Subcutaneous abdominal adipose tissue (tissue), 5 donors: ENCODE measurements at regions not wholly inside any gene's neighbourhood (a gene's known extent, or its start where the extent isn't known, plus 50 kb on each side); places are given as distances from the start of the nearest gene placed in this dataset.

ENCODE experiments used
- H3K27ac ChIP-seq: one replicate; pipeline ENCODE4 v1.7.0; 2013; ENCODE audit warnings: low read depth, mild to moderate bottlenecking, inconsistent platforms, low read length, moderate library complexity
- H3K27me3 ChIP-seq, 5 donors: one replicate each; pipeline ENCODE4 v1.7.0; 2013; ENCODE audit warnings: low read length in 5 of 5, inconsistent platforms in 1 of 5; ENCODE audit not compliant: control insufficient read depth in 5 of 5, insufficient read depth in 4 of 5
- H3K36me3 ChIP-seq, 5 donors: one replicate each; pipeline ENCODE4 v1.7.0; 2013; ENCODE audit warnings: low read length in 5 of 5; ENCODE audit not compliant: control insufficient read depth in 5 of 5, insufficient read depth in 5 of 5
- H3K4me1 ChIP-seq, 5 donors: one replicate each; pipeline ENCODE4 v1.7.0; 2013; ENCODE audit warnings: low read length in 5 of 5, mild to moderate bottlenecking in 3 of 5, moderate library complexity in 1 of 5; ENCODE audit not compliant: control insufficient read depth in 5 of 5, insufficient read depth in 5 of 5
- H3K4me3 ChIP-seq, 5 donors: one replicate each; pipeline ENCODE4 v1.7.0; 2013; ENCODE audit warnings: low read length in 5 of 5, low read depth in 1 of 5
- H3K9ac ChIP-seq, 5 donors: one replicate each; pipeline ENCODE4 v1.7.0; 2013; ENCODE audit warnings: low read length in 5 of 5, mild to moderate bottlenecking in 4 of 5, moderate library complexity in 3 of 5
- H3K9me3 ChIP-seq, 5 donors: one replicate each; pipeline ENCODE4 v1.7.0; 2013; ENCODE audit warnings: low read length in 5 of 5; ENCODE audit not compliant: control insufficient read depth in 5 of 5
- donor health status: healthy.
- donor health status: healthy.
- donor health status: healthy.
- donor health status: healthy.
- donor health status: healthy.

DNA sequence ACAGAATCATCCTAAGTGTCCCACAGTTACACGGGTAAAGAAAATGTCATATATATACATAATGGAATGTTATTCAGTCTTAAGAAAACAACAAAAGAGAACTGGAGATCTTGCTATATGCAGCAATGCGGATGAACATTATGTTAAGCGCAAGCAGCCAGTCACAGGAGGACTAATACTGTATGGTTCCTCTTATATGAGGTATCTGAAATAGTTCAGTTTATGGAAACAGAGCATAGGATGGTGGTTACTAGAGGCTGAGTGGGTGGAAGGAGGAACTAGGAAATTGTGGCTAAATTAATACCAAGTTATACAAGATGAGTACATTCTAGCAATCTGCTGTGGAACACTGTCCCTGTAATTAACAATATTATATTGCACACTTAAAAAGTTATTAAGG, 834.3 kb downstream of the KCNT2 start:
- Histone ChIP-seq H3K27me3 (no peaks in the 10 kb centered on the region), H3K36me3 (no peaks in the 10 kb centered on the region), H3K4me1 (no peaks in the 10 kb centered on the region), H3K9ac (no peak overlapping the region), H3K27ac (no peak overlapping the region), H3K9me3 (no peaks in the 10 kb centered on the region), H3K4me3 (no peak overlapping the region)

DNA sequence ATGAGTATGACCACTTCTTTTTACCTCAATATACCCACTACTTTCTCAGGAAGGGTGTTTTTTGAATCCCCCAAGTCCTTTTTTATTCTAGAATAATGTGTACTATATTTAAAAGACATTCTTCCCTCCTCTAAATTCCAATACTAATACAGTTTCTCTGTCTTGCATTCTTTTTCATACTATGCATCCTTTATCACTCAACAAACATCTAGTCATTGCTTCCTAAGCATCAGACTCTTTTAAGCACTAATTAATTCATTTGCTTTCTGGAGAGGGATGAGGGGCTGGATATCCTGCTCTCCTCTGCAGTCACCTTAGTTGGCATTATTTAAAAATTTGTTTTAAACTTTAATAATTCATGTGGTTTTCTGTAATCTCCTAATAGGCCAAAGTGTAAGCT, 838.8 kb downstream of the KCNT2 start:
- Histone ChIP-seq H3K4me3 (no peak overlapping the region), H3K4me1 (no peaks in the 10 kb centered on the region), H3K36me3 (no peaks in the 10 kb centered on the region), H3K27ac (no peak overlapping the region), H3K27me3 (no peaks in the 10 kb centered on the region), H3K9me3 (no peaks in the 10 kb centered on the region), H3K9ac (no peak overlapping the region)

DNA sequence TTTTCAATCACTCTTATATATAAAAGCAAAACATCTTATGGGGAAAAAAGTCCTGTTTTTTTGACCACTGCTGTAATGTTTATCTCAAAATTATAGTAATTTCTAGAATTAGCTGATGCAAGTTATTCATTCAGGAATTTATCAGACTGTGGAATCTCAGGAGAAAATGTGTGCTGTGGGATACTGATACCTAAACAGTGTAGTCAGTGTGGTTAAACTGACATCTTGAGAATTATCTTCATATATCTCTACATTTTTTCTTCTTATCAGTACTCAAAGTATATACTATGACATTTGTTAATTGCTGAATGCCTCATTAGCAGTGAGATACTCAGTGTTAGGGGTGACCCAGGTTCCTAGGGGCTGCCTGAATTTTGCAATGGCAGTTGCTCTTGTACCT, 839.3 kb downstream of the KCNT2 start:
- no peaks in the 10 kb centered on the region for H3K27me3 ChIP-seq
- H3K9ac ChIP-seq, result no peak overlapping the region
- H3K4me3 ChIP-seq, result no peak overlapping the region
- H3K4me1 ChIP-seq, result no peaks in the 10 kb centered on the region
- no peak overlapping the region for H3K27ac ChIP-seq
- no peaks in the 10 kb centered on the region for H3K9me3 ChIP-seq
- H3K36me3 ChIP-seq, result no peaks in the 10 kb centered on the region

DNA sequence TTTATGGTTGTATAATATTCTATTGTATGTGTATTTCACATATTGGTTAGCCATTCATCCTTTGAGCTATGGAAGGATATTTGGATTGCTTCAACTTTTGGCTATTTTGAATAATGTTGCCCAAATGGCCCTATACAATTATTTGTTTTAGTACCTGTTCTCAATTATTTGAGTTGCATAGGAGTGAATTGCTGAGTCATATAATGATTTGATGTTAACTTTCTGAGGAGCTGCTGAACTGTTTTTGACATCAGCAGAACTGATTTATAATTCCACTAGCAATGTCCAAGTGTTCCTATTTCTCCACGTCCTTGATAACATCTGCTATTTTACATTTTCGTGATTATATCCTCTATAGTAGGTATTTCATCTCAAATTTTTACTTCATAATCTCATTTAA, 839.9 kb downstream of the KCNT2 start:
- no peaks in the 10 kb centered on the region for H3K36me3 ChIP-seq
- H3K9ac ChIP-seq, result no peak overlapping the region
- no peak overlapping the region for H3K4me3 ChIP-seq
- H3K27me3 ChIP-seq, result no peaks in the 10 kb centered on the region
- peaks cover 0 to 4% (median 1%) of the 10 kb centered on the region in 5 donors for H3K9me3 ChIP-seq
- no peak overlapping the region for H3K27ac ChIP-seq
- no peaks in the 10 kb centered on the region for H3K4me1 ChIP-seq

DNA sequence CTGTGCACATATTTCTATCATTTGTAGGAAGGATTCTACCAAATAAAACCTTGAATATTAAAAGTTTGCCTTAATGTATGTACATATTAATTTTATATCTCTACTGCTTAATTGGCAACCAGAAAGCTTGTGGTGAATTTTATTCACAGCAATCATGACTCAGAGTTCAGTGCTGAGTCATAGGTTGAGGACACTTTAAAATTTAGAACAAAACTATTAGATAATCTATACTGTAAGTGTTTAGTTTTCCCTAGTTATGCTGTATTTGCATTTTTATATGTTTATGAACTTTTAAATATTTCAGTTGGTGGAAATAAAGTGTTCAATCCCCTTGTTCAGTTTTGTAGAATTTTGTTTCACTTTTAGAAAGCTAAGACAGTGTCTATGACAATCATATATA, 841.5 kb downstream of the KCNT2 start:
- no peaks in the 10 kb centered on the region for H3K27me3 ChIP-seq
- peaks cover 0 to 8% (median 4%) of the 10 kb centered on the region in 5 donors for H3K9me3 ChIP-seq
- no peak overlapping the region for H3K4me3 ChIP-seq
- H3K9ac ChIP-seq, result no peak overlapping the region
- no peaks in the 10 kb centered on the region for H3K36me3 ChIP-seq
- no peaks in the 10 kb centered on the region for H3K4me1 ChIP-seq
- no peak overlapping the region for H3K27ac ChIP-seq

DNA sequence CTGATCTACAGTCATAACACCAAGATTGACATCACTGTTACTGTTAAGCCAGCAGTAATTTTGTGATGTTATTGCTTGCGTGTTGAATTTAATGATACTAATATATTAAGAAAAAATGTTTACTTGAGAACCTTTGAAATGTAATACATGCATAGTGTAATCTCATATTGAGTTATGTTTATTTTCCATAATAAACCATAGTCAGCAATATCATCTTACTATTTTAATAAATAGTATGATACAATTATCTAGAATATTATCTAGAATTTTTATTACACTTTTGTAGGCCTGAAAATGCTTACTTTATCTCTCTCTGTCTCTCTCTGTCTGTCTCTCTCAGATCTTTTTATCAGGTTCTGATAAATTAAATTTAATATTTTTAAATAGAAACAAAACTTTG, 843.1 kb downstream of the KCNT2 start:
- Histone ChIP-seq H3K4me3 (no peak overlapping the region), H3K27ac (no peak overlapping the region), H3K4me1 (no peaks in the 10 kb centered on the region), H3K27me3 (no peaks in the 10 kb centered on the region), H3K36me3 (no peaks in the 10 kb centered on the region), H3K9ac (no peak overlapping the region), H3K9me3 (peaks cover 0 to 8% (median 4%) of the 10 kb centered on the region in 5 donors)

DNA sequence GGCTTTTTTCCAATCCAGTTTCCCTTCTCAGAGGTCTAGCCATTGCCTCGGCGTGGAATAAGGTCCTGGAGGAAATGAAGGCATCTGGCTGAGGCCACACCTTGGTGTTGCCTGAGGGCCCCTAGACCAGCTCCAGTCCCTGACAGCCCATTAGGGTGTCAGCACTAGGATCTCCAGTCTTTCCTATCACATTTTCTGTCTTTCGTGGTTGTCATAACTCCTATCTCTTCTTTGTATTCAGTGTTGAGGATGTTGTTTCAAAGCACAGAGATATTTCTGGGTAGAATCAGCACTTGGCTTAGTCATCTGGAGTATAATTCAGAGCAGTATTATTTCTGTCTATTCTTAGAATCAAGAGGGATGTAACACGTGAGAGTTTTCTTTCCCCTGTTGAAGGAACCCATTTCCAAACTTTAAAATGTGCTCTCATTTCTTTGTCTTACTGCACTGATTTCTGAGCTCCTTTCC, 844.3 kb downstream of the KCNT2 start:
- Histone ChIP-seq H3K9me3 (peaks cover 0 to 8% (median 4%) of the 10 kb centered on the region in 5 donors), H3K36me3 (no peaks in the 10 kb centered on the region), H3K4me1 (no peaks in the 10 kb centered on the region), H3K4me3 (no peak overlapping the region), H3K27me3 (no peaks in the 10 kb centered on the region), H3K9ac (no peak overlapping the region), H3K27ac (no peak overlapping the region)

DNA sequence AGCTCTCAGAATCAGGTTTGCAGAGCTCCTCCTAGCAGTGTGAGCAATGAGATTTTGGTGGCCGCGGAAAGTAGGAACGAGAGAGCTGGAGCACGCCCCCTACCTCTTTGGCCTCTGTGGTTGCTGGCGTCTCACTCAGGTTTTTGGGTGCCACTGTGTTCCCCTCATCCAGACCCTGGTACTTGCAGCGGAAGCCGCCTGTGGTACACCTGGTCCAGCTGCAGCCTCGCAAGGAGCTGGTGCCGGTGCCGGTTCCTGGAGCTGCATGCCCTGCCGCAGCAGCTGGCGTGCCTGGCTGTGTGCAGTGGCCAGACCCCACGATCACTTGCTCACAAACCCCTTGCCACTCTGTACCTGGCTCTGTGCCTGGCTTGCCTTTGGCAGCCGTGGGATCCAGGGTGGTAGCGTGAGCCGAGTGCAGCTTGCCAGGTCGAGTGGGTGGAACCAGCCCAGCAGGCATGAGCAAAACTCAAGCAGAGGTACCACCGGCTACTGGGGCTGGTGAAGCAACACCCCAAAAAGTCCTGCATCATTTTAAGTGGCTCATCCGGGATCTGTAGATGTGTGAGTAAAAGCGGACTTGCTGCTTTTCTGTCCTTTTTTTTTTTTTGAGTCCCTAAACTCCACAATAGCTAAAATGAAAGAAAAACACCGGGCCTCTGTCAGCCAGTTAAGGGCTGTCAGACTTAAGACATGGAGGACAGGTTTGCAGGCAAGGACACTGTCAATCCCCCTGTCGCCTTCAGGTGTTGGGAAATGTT, 844.9 kb downstream of the KCNT2 start:
- Histone ChIP-seq H3K36me3 (no peaks in the 10 kb centered on the region), H3K9me3 (peaks cover 0 to 8% (median 4%) of the 10 kb centered on the region in 5 donors), H3K4me3 (no peak overlapping the region), H3K27ac (no peak overlapping the region), H3K4me1 (no peaks in the 10 kb centered on the region), H3K9ac (no peak overlapping the region), H3K27me3 (no peaks in the 10 kb centered on the region)

DNA sequence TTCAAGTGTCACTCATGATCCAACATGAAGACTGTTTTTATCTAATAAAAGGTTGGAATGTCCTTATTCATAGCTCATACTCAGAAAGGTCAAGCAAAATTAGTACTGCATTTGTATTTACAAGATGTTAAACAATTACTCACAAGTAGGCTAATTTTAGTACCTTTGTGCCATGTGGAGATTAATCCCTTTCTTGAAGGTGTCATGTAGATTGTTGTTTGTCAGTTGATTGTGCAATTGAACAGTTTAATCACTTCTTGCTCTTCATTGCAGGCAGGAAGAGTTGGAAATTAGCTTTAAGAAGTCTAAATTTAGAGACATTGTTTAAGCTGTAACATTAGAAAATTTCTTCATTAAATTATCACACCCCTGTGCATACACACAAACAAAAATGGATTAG, 847.1 kb downstream of the KCNT2 start:
- H3K36me3 ChIP-seq, result no peaks in the 10 kb centered on the region
- H3K4me3 ChIP-seq, result no peak overlapping the region
- H3K9ac ChIP-seq, result no peak overlapping the region
- H3K27me3 ChIP-seq, result no peaks in the 10 kb centered on the region
- H3K27ac ChIP-seq, result no peak overlapping the region
- H3K9me3 ChIP-seq, result peaks cover 0 to 8% (median 4%) of the 10 kb centered on the region in 5 donors
- H3K4me1 ChIP-seq, result no peaks in the 10 kb centered on the region

DNA sequence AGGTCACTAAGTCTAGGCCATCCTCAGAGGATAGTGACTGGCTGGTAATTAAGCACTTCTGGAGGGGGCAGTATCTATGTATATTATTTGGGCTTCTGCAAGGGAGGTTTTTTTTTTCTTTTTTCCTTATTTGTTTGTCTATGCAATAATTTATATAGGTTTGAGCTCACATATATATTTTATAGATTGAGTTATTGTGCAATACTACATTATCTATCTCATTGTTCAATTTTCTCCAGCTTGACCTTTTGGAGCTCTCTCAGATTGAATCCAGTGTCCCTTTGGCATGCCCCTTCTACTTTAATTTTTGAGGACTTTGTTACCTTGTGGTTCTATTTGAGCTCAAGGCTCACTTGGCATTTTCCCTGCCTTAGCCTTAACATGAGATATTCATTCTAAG, 852.1 kb downstream of the KCNT2 start:
- H3K27me3 ChIP-seq, result no peaks in the 10 kb centered on the region

More for the DNA sequence above, 852.1 kb downstream of the KCNT2 start:
- H3K27ac ChIP-seq, result no peak overlapping the region
- no peak overlapping the region for H3K9ac ChIP-seq
- H3K4me3 ChIP-seq, result no peak overlapping the region
- no peaks in the 10 kb centered on the region for H3K4me1 ChIP-seq
- no peaks in the 10 kb centered on the region for H3K36me3 ChIP-seq
- no peaks in the 10 kb centered on the region for H3K9me3 ChIP-seq
